ENCODE measurements at regions not wholly inside any gene's neighbourhood (a gene's known extent, or its start where the extent isn't known, plus 50 kb on each side); places are given as distances from the start of the nearest gene placed in this dataset.

- DNase-seq (ENCODE audit: low read depth in 2 of 2) = no peak
These were observed 79.5 kb upstream of the SLC27A6 start for GRCh38 chr5:128885649-128886255.

- no peak for DNase-seq (ENCODE audit: low read depth in 2 of 2)
These were observed 70.2 kb upstream of the SLC27A6 start for GRCh38 chr5:128895122-128895521.

GRCh38 chr5:128896675-128897074 lies 68.6 kb upstream of the SLC27A6 start:
- no peak for DNase-seq (ENCODE audit: low read depth in 2 of 2)

- DNase-seq (ENCODE audit: low read depth in 2 of 2) = no peak
These were observed 61.7 kb upstream of the SLC27A6 start for GRCh38 chr5:128903550-128903949.

GRCh38 chr5:128904805-128905567 lies 60.3 kb upstream of the SLC27A6 start:
- no peak for DNase-seq (ENCODE audit: low read depth in 2 of 2)

GRCh38 chr5:128905568-128906110 lies 59.6 kb upstream of the SLC27A6 start:
- DNase-seq (ENCODE audit: low read depth in 2 of 2) = peak in 1 of 2 donors; percentile 0

GRCh38 chr5:128913551-128913950 lies 51.7 kb upstream of the SLC27A6 start:
- no peak for DNase-seq (ENCODE audit: low read depth in 2 of 2)

All from stimulated activated CD8-positive, alpha-beta memory T cell treated with anti-CD3 and anti-CD28 coated beads, Interleukin-7, amount 100 ng/mL, for 4 hours (primary cell).